ENCODE measurements at regions not wholly inside any gene's neighbourhood (a gene's known extent, or its start where the extent isn't known, plus 50 kb on each side); places are given as distances from the start of the nearest gene placed in this dataset.

DNA sequence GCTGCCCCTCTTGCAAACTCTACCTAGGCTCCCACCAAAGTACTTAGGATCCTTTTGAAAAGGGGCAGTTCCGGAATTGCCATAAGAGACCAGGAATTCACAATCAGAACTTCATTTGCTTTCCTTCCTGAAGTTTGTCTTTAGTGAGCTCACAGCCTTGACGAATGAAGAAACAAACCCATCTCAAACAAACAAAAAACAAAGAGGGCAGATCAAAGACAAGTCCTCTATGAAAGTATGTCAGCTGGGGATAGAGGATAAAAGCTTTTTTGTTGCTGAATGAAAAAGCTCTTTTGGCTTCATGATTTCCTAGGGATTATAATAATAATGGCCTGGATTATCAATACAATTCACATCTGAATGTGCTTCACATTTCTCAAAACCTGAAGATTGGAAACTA, 357.9 kb upstream of the DUSP10 start:
- ATAC-seq (no peak), DNase-seq (no peak)
- TF ChIP-seq EZH2 (IDR thresholded peaks at IDR 0.05; ENCODE audit: low read length, unreplicated experiment), result no peak
- TF ChIP-seq, protein P1, sequence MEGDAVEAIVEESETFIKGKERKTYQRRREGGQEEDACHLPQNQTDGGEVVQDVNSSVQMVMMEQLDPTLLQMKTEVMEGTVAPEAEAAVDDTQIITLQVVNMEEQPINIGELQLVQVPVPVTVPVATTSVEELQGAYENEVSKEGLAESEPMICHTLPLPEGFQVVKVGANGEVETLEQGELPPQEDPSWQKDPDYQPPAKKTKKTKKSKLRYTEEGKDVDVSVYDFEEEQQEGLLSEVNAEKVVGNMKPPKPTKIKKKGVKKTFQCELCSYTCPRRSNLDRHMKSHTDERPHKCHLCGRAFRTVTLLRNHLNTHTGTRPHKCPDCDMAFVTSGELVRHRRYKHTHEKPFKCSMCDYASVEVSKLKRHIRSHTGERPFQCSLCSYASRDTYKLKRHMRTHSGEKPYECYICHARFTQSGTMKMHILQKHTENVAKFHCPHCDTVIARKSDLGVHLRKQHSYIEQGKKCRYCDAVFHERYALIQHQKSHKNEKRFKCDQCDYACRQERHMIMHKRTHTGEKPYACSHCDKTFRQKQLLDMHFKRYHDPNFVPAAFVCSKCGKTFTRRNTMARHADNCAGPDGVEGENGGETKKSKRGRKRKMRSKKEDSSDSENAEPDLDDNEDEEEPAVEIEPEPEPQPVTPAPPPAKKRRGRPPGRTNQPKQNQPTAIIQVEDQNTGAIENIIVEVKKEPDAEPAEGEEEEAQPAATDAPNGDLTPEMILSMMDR (conservative IDR thresholded peaks at IDR 0.05; ENCODE audit: low read depth, low read length), result no peak
- TF ChIP-seq EZH2phosphoT487 (IDR thresholded peaks at IDR 0.05; ENCODE audit: borderline replicate concordance, low read length), result no peak
- Histone ChIP-seq H3K9me3 (ENCODE audit: low read length) (no peaks in the 10 kb centered on the region), H3K9ac (ENCODE audit: low read length) (no peak overlapping the region), H3K4me3 (ENCODE audit: low read length) (no peak overlapping the region), H3K9me2 (replicated peaks; ENCODE audit: low read length) (no peaks in the 10 kb centered on the region), H3K27me3 (ENCODE audit: low read length) (0 out of 2 replicates have a peak, but pooled peaks cover 6% of the 10 kb centered on the region), H3K4me2 (ENCODE audit: low read length) (no peak overlapping the region), H3K4me1 (ENCODE audit: insufficient read depth, low read length) (peaks cover 9% of the 10 kb centered on the region), H3K27ac (ENCODE audit: low read length) (no peak overlapping the region), H4K20me1 (ENCODE audit: low read length) (no peaks in the 10 kb centered on the region), H3K36me3 (ENCODE audit: low read depth, low read length) (no peaks in the 10 kb centered on the region), H3K79me2 (ENCODE audit: low read length) (no peaks in the 10 kb centered on the region), H2AFZ (ENCODE audit: low read length) (no peak overlapping the region), H3F3A (ENCODE audit: low read length, unreplicated experiment) (no peaks in the 10 kb centered on the region)
- intact Hi-C loops (cut with micrococcal nuclease), result loop anchor here (10.0 kb wide), 1 partner anchor 215 kb away; no protein-coding TSS in a partner anchor
- BruUV-seq (replicated peaks), result no TSS peak
- ChIA-PET CTCF (no interaction called here), POLR2A (ENCODE audit: unreplicated experiment) (no interaction called here)

DNA sequence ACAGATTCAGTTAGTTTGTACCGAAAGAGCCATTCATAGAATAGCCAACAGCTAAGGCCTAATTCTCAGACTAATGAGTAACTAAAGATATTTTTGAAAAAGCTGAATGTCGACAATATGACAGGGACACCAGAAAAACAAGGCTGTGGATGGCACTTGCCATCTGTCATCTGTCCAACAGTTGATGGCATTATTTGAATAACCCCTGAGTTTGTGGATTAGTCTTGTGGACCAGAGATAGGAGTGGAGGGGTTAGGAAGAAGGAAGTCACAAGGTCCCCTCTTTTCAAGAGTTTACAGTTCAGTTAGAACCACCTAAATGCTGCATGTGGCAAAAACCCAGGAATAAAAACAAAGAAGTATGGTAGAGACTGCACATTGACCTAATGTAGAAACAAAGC, 356.5 kb upstream of the DUSP10 start:
- Histone ChIP-seq H3K9ac (ENCODE audit: low read length) (no peak overlapping the region), H3K4me2 (ENCODE audit: low read length) (no peak overlapping the region), H2AFZ (ENCODE audit: low read length) (no peak overlapping the region), H3K9me2 (replicated peaks; ENCODE audit: low read length) (no peaks in the 10 kb centered on the region), H3K36me3 (ENCODE audit: low read depth, low read length) (no peaks in the 10 kb centered on the region), H3K4me3 (ENCODE audit: low read length) (no peak overlapping the region), H3F3A (ENCODE audit: low read length, unreplicated experiment) (no peaks in the 10 kb centered on the region), H3K27me3 (ENCODE audit: low read length) (0 out of 2 replicates have a peak, but pooled peaks cover 6% of the 10 kb centered on the region), H3K79me2 (ENCODE audit: low read length) (no peaks in the 10 kb centered on the region), H3K27ac (ENCODE audit: low read length) (no peak overlapping the region), H4K20me1 (ENCODE audit: low read length) (no peaks in the 10 kb centered on the region), H3K4me1 (ENCODE audit: insufficient read depth, low read length) (peaks cover 5% of the 10 kb centered on the region; the same call in 1 of the 2 replicates), H3K9me3 (ENCODE audit: low read length) (no peaks in the 10 kb centered on the region)
- POLR2A ChIA-PET (ENCODE audit: unreplicated experiment), result no interaction called here
- TF ChIP-seq, protein P1 (conservative IDR thresholded peaks at IDR 0.05; ENCODE audit: low read depth, low read length), result no peak
- no peak for TF ChIP-seq EZH2phosphoT487 (IDR thresholded peaks at IDR 0.05; ENCODE audit: borderline replicate concordance, low read length)
- no peak for TF ChIP-seq EZH2 (IDR thresholded peaks at IDR 0.05; ENCODE audit: low read length, unreplicated experiment)
- DNase-seq (no peak), ATAC-seq (no peak)
- intact Hi-C loops (cut with micrococcal nuclease), result no loop called here
- BruUV-seq (replicated peaks), result no TSS peak
- CTCF ChIA-PET, result no interaction called here

DNA sequence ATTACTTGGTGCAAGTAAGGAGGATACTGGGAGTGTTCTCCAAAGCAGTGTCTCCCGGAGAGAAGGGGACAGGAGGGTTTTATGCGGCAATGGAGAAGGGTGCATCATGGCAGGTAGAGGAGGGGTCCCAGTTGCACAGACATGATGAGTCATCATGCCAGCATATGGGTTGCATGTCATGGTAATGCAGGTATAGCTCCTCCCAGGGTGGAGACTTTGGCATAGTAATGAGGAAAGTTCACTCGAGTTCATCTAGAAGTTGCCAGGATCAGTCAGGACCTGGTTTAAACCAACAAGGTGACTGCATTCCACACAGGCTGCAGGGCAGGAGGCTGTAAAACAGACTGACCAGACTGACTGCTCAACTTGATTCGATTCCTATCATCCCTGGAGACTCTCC, 355.7 kb upstream of the DUSP10 start:
- no peaks in the 10 kb centered on the region for H3K9me3 ChIP-seq (ENCODE audit: low read length)
- H3K79me2 ChIP-seq (ENCODE audit: low read length), result no peaks in the 10 kb centered on the region
- CTCF ChIA-PET, result interaction anchor here (0.6 kb wide), 1 partner anchor 118 kb away, joined by 3 read pairs; no protein-coding TSS in a partner anchor
- no peak overlapping the region for H3K27ac ChIP-seq (ENCODE audit: low read length)
- no peaks in the 10 kb centered on the region for H3K36me3 ChIP-seq (ENCODE audit: low read depth, low read length)
- no peak overlapping the region for H3K9ac ChIP-seq (ENCODE audit: low read length)
- no peaks in the 10 kb centered on the region for H4K20me1 ChIP-seq (ENCODE audit: low read length)
- no peaks in the 10 kb centered on the region for H3K9me2 ChIP-seq (replicated peaks; ENCODE audit: low read length)
- DNase-seq, result peak; percentile 54
- no peak overlapping the region for H3K4me3 ChIP-seq (ENCODE audit: low read length)
- H3K4me1 ChIP-seq (ENCODE audit: insufficient read depth, low read length), result peaks cover 5% of the 10 kb centered on the region; the same call in 1 of the 2 replicates
- H3F3A ChIP-seq (ENCODE audit: low read length, unreplicated experiment), result no peaks in the 10 kb centered on the region
- no TSS peak for BruUV-seq (replicated peaks)
- intact Hi-C loops (cut with micrococcal nuclease), result loop anchor here (2.0 kb wide), 1 partner anchor 619 kb away; no protein-coding TSS in a partner anchor
- 0 out of 2 replicates have a peak, but pooled peaks cover 2% of the 10 kb centered on the region for H3K27me3 ChIP-seq (ENCODE audit: low read length)
- POLR2A ChIA-PET (ENCODE audit: unreplicated experiment), result no interaction called here
- no peak for TF ChIP-seq EZH2phosphoT487 (IDR thresholded peaks at IDR 0.05; ENCODE audit: borderline replicate concordance, low read length)
- no peak overlapping the region for H2AFZ ChIP-seq (ENCODE audit: low read length)
- peak; percentile 35; the same call in 1 of the 2 replicates for ATAC-seq
- no peak overlapping the region for H3K4me2 ChIP-seq (ENCODE audit: low read length)

Data from PC-3 (cell line).